Fibroblast of lung (primary cell): ENCODE measurements at regions not wholly inside any gene's neighbourhood (a gene's known extent, or its start where the extent isn't known, plus 50 kb on each side); places are given as distances from the start of the nearest gene placed in this dataset.

Experiments used
- DNase-seq, 2 donors: peaks; one replicate each; pipeline versions ENCODE4 v3.0.0 to v3.0.0-alpha.2; 2010; ENCODE audit warnings: low read depth in 2 of 2
- H2AFZ ChIP-seq: 2 replicates; pipeline ENCODE4 v1.5.1; 2012; ENCODE audit warnings: low read length, control low read depth, inconsistent platforms
- H3K27ac ChIP-seq: 2 replicates; pipeline ENCODE4 v1.5.1; 2011; ENCODE audit warnings: low read length, control low read depth; ENCODE audit not compliant: insufficient read depth
- H3K27me3 ChIP-seq: 2 replicates; pipeline ENCODE4 v1.5.1; 2011; ENCODE audit warnings: mild to moderate bottlenecking, low read length; ENCODE audit not compliant: control insufficient read depth, insufficient read depth
- H3K36me3 ChIP-seq: 2 replicates; pipeline ENCODE4 v1.5.1; 2011; ENCODE audit warnings: low read length; ENCODE audit not compliant: control insufficient read depth, insufficient read depth
- H3K4me1 ChIP-seq: 2 replicates; pipeline ENCODE4 v1.5.1; 2011; ENCODE audit warnings: low read length; ENCODE audit not compliant: control insufficient read depth, insufficient read depth; ENCODE audit errors: extremely low read depth
- H3K4me2 ChIP-seq: 2 replicates; pipeline ENCODE4 v1.5.1; 2011; ENCODE audit warnings: low read length, control low read depth; ENCODE audit not compliant: insufficient read depth; ENCODE audit errors: extremely low read depth
- H3K4me3 ChIP-seq, 4 experiments: fragments of 200-600 bp in 1 of 4; sonication (generic) in 1 of 4; replicated peaks in 1 of 4; 2 replicates each; pipeline ENCODE4 v1.5.1; 2011 to 2016; ENCODE audit warnings: low read length in 4 of 4, low read depth in 3 of 4, mild to moderate bottlenecking in 3 of 4, control low read depth in 2 of 4, inconsistent platforms in 1 of 4, mixed read lengths in 1 of 4; ENCODE audit not compliant: insufficient read depth in 1 of 4; ENCODE audit errors: control extremely low read depth in 1 of 4
- H3K79me2 ChIP-seq: 2 replicates; pipeline ENCODE4 v1.5.1; 2012; ENCODE audit warnings: mild to moderate bottlenecking, low read length, inconsistent platforms; ENCODE audit not compliant: control insufficient read depth, insufficient read depth
- H3K9ac ChIP-seq: 2 replicates; pipeline ENCODE4 v1.5.1; 2011; ENCODE audit warnings: mild to moderate bottlenecking, low read length, control low read depth; ENCODE audit not compliant: insufficient read depth
- H3K9me3 ChIP-seq: 2 replicates; pipeline ENCODE4 v1.5.1; 2012; ENCODE audit warnings: low read depth, low read length; ENCODE audit not compliant: control insufficient read depth, insufficient read depth
- H4K20me1 ChIP-seq: 2 replicates; pipeline ENCODE4 v1.5.1; 2011; ENCODE audit warnings: low read length; ENCODE audit not compliant: control insufficient read depth, insufficient read depth; ENCODE audit errors: extremely low read depth
- CTCF ChIP-seq, 2 donors: IDR thresholded peaks in 1 of 2; conservative IDR thresholded peaks in 1 of 2; 1 replicate in 1 of 2; 2 replicates in 1 of 2; pipeline ENCODE4 v1.5.1; 2011 to 2012; ENCODE audit warnings: low read length in 2 of 2, control low read depth in 1 of 2, inconsistent platforms in 1 of 2, low read depth in 1 of 2, mild to moderate bottlenecking in 1 of 2
- EZH2 ChIP-seq: IDR thresholded peaks from 2 replicates; pipeline ENCODE4 v1.5.1; 2012; ENCODE audit warnings: low read length, control low read depth, mild to moderate bottlenecking; ENCODE audit errors: missing control alignments

DNA sequence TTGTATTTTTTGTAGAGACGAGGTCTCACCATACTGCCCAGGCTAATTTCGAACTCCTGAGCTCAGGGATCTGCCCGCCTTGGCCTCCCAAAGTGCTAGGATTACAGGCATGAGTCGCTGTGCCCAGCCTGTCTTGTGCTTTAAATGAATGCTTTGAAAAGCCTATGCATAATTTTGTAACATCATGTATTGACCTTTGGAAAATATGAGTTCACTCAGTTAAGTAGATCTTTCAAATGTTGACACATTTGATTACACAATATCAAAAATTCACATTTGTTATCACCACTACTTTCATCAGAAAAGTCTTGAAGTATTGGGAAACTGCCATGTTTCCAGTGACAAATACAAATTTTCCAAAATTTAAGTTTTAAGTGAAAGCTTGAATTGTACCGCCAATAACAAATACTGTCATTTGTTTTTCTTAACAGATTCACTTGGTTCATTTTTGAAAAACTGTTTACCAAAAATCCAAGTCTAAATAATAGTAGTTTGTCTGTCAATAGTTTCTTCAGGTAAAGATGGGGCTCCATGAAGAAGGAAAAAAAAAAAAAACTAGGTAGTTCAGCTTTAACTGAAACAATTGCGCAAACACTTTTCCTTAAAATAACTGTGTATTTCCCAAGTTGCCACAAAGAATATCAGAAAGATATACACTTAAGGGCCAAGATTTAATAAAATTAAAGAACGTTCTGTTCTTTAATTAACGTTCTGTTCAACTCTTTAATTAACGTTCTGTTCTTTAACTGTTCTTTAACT, 233.2 kb upstream of the NR5A2 start:
- no peaks in the 10 kb centered on the region for H3K9me3 ChIP-seq
- peak in 1 of 2 donors; percentile 33 for DNase-seq
- H3K9ac ChIP-seq = no peak overlapping the region
- H4K20me1 ChIP-seq = no peaks in the 10 kb centered on the region
- TF ChIP-seq EZH2 (no peak), CTCF (conservative IDR thresholded peaks at IDR 0.05 in 1 of 2, IDR thresholded peaks at IDR 0.05 in 1 of 2; ENCODE audit: low read depth in 1 of 2, low read length in 2 of 2) (no peak)
- no peak overlapping the region for H2AFZ ChIP-seq
- no peak overlapping the region for H3K27ac ChIP-seq
- H3K4me3 ChIP-seq = no peak overlapping the region
- no peak overlapping the region for H3K4me2 ChIP-seq
- no peaks in the 10 kb centered on the region for H3K36me3 ChIP-seq
- H3K27me3 ChIP-seq = no peaks in the 10 kb centered on the region
- no peaks in the 10 kb centered on the region for H3K4me1 ChIP-seq
- H3K79me2 ChIP-seq = no peaks in the 10 kb centered on the region

DNA sequence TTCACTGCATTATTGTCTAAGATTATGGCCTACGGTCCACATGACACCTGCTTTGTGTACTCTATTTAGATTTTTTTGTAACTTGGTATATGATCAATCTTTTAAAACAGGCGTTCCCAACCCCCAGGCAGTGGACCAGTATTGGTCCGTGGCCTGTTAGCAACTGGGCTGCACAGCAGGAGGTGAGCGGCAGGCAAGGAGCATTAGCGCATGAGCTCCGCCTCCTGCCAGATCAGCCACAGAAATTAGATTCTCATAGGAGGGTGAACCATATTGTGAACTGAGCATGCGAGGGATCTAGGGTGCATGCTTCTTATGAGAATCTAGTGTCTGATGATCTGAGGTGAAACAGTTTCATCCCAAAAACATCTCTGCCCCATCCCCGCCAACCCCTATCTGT, 228.4 kb upstream of the NR5A2 start:
- H3K36me3 ChIP-seq = no peaks in the 10 kb centered on the region
- no peaks in the 10 kb centered on the region for H3K79me2 ChIP-seq
- H3K4me3 ChIP-seq = no peak overlapping the region
- no peak for TF ChIP-seq CTCF (conservative IDR thresholded peaks at IDR 0.05 in 1 of 2, IDR thresholded peaks at IDR 0.05 in 1 of 2; ENCODE audit: low read depth in 1 of 2, low read length in 2 of 2)
- no peak for TF ChIP-seq EZH2
- no peak overlapping the region for H3K4me2 ChIP-seq
- DNase-seq = no peak
- no peaks in the 10 kb centered on the region for H4K20me1 ChIP-seq
- H3K9me3 ChIP-seq = no peaks in the 10 kb centered on the region
- H2AFZ ChIP-seq = no peak overlapping the region
- H3K9ac ChIP-seq = no peak overlapping the region
- no peaks in the 10 kb centered on the region for H3K4me1 ChIP-seq
- H3K27ac ChIP-seq = no peak overlapping the region
- H3K27me3 ChIP-seq = no peaks in the 10 kb centered on the region

DNA sequence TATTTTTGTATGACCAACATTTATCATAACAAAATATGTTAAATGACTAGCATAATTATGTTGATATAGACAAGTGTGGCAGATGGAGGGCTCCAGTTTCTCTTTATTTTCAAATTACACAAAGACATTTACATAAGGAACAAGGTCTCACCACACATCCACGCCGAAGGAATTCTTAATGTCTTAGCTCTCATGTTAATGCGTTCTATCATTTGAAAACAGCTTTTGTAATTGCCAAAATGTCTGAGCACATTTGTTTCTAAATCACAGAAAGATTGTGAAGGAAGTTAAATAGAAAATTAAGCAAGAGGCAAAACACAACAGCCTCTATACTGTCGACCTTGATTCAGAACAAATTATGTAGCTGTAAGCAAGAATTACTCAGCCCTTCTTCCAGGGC, 223.0 kb upstream of the NR5A2 start:
- Histone ChIP-seq H3K9ac (no peak overlapping the region), H2AFZ (no peak overlapping the region), H3K9me3 (no peaks in the 10 kb centered on the region), H3K4me1 (no peaks in the 10 kb centered on the region), H4K20me1 (no peaks in the 10 kb centered on the region), H3K4me3 (no peak overlapping the region), H3K36me3 (no peaks in the 10 kb centered on the region), H3K79me2 (no peaks in the 10 kb centered on the region), H3K27me3 (no peaks in the 10 kb centered on the region), H3K4me2 (no peak overlapping the region), H3K27ac (no peak overlapping the region)
- no peak for DNase-seq
- TF ChIP-seq CTCF (conservative IDR thresholded peaks at IDR 0.05 in 1 of 2, IDR thresholded peaks at IDR 0.05 in 1 of 2; ENCODE audit: low read depth in 1 of 2, low read length in 2 of 2) (no peak), EZH2 (no peak)
